HG02571 (cell line): ENCODE measurements at regions not wholly inside any gene's neighbourhood (a gene's known extent, or its start where the extent isn't known, plus 50 kb on each side); places are given as distances from the start of the nearest gene placed in this dataset.

Source experiments
- ATAC-seq: cut with Tn5 transposase; IDR thresholded peaks from one replicate; pipeline ENCODE4 v1.9.1; 2021; ENCODE audit warnings: mild to moderate bottlenecking, moderate library complexity; ENCODE audit not compliant: unreplicated experiment

DNA sequence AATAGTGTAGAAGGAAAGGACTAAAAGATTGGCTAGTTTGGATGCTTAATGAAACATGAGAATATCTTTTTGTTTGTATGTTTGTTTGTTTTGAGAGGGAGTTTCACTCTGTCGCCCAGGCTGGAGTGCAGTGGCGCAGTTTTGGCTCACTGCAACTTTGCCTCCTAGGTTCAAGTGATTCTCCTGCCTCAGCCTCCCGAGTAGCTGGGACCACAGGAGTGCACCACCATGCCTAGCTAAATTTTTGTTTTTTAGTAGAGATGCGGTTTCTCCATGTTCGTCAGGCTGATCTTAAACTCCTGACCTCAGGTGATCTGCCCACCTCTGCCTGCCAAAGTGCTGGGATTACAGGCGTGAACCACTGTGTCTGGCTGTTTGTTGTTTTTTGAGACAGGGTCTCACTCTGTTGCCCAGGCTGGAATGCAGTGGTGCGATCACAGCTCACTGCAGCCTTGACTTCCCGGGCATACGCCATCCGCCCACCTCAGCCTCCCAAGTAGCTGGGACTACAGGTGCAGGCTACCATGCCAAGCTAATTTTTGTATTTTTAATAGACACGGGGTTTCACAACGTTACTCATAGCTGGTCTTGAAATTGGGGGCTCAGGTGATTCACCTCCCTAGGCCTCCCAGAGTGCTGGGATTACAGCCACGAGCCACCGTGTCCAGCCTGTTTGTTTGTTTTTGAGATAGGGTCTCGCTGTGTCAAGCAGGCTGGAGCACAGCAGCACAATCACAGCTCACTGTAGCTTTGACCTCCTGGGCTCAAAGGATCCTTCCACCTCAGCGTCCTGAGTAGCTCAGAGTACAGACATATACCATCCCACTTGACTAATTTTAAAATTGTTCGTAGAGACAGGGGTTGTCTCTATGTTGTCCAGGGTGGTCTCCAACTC is 209.2 kb downstream of the MYCN start:
- ATAC-seq, result no peak

DNA sequence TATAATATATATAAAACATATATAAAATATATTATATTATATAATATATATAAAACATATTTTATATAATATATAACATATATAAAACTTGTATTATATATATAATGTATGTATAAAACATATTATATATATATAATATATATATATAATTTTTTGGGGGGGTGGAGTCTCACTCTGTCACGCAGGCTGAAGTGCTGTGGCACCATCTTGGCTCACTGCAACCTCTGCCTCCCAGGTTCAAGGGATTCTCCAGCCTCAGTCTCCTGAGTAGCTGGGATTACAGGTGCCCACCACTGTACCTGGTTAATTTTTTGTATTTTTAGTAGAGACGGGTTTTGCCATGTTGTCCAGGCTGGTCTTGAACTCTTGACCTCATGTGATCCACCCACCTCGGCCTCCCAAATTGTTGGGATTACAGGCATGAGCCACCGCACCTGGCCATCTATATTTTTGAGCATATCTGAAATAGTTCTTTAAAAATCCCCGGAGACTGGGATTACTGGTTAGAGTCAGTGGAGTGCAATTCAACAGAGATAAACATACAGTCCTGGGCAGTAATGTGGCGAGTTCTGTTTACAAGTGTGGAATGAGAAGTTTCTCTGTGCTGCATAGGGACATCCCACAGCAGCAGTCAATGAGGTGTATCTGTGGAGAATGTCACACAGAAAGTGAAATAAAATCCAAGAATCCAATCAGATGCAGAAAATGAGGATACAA is 208.4 kb downstream of the MYCN start:
- ATAC-seq, result no peak

GRCh38 chr2:16142383-16143361 is 202.3 kb downstream of the MYCN start:
- no peak for ATAC-seq

DNA sequence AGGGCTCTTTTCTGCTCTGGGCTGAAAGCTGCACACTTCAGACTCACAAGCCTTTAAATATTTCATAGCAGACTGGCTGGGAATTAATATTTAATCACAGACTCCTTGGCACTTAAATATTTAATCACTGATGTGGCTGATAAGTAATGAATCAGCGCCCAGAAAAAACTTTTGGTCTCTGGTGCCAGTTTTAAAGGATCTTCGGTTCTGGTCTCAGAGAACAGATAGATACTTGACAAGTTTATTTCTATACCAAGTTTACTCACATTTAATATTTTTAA is 201.2 kb downstream of the MYCN start:
- ATAC-seq, result no peak

GRCh38 chr2:16140771-16141640 is 200.7 kb downstream of the MYCN start:
- no peak for ATAC-seq

DNA sequence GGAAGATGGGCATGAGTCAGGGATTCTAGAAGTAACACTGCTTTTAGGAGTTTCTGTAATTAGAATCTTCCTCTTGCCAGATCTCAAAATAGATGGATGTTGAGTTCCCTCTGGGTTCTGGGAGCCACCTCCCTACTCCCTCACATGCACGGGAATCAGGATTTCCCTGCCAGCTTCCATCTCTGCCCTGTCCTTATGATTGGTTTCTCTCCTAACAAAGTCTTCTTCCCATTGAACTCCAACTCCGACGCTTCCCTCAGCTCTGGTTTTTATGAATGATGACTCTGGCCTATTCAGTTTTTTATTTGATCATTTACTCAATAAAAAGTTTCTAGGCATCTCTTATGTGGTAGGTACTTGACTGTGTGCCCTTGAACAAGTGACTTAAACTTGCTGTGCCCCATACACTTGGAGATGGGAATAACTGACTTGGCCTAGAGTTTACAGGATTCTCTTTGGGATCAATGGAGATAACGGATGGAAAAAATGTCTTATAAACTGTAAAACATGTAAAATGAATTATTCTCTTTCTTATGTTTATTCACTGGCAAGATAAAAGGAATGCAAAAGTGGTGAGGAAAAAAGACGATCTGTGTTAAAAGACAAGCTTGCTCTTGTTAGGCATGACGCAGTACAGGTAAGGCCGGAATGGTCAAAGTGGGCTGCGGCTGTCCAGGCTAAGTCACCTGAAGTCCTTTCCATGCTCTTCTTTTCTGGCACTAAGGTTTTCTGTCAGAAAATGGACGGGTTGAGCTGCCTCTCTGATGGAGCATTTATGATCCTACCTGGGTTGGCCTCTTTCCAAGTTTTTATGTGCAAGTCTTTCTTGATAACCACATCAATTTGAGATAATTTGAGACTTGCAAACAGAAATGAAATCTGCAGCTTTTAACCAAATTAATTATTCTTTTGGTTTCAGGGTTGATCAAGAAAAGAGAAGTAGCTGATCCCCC is 199.6 kb downstream of the MYCN start:
- ATAC-seq, result no peak

DNA sequence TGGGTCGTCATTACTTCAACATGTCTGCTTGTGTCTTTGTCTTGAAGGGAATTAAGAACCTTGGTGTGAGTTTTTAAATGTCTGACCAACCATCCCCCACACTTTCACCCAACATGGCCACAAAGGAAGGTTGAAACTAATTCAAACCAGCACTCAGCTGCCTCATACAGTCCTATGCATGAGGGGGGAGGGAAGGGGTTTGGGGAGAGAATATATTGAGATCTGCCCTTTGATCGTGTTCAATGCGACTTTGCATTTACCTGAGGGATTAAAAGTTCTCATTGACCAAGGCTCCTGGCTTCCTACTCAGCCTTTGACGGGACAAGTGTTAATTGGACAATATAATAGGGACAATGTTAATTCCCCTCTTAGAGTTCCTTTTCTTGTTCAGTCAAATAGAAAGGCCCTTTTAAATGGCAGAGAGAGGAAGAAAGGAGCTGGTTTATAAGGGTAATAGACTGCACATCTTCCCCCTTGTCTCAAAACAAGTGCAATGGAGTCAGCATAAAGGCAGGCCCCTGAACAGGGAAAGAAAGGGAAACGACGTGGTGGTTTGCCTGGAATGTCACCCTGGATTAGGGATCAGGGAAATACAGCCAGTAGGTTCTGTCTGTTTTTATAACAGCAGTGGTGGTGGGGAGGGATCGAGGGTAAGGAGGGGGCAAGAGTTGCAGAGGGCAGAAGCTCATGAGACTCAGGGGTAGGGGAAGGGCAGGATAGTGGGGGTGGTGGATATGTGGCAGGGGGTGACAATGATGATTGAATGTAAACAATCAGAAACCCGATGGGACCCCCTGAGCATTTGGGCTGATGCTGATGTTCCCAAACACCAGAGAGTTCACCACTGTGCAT is 198.7 kb downstream of the MYCN start:
- no peak for ATAC-seq

- no peak for ATAC-seq
Observed at GRCh38 chr2:16137080-16137755, 196.9 kb downstream of the MYCN start.

GRCh38 chr2:16136461-16137035 is 196.2 kb downstream of the MYCN start:
- ATAC-seq, result no peak

DNA sequence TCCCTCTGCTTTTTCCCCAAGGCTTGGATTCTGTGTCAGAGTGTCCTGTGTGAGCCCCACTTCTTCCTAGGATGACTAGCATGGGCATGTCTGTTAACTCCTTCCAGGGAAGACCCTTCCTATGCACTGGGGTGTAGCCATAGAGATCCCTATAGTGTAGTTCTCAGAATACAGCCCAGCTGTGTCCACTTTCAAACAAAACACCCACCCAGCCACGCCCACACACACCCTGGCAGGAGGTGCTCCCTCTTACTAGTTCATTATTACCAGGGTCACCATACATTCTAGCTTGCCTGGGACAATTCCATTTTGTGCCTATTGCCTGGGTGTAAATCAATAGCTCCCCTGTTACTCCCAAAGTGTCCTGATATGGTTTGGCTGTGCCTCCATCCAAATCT is 195.6 kb downstream of the MYCN start:
- no peak for ATAC-seq

DNA sequence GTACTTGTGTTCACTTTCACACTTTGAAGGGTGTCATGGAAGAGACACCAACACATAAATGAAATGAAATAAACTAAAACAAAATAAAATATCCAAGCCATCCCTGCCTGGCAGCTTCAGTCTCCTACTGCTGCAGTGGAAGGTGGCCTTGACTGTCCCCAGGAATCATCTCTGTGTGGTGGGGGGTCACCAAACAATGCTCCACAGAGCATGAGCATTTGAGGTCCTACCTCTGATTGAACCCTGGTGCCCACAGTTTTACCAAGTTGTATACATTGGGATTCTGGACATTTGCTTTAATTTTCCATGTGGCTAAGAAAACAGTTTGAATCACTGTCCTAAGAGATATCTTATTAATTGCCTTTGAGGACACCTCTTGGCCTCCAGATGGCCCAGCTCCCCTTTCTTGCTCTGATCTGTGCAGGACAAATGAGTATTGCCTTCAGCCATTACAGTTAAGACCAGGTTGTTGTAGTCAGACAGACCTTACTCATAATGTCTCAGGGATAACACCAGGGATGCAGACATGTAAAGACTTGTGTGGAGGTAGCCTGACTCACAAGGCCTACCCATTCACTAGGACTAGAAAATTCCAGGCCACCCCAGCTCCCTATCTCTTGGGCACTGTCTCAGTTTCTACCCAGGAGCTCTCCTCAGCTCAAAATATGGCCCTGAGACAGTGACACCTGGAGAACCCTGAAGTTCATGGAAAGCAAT is 195.0 kb downstream of the MYCN start:
- no peak for ATAC-seq

DNA sequence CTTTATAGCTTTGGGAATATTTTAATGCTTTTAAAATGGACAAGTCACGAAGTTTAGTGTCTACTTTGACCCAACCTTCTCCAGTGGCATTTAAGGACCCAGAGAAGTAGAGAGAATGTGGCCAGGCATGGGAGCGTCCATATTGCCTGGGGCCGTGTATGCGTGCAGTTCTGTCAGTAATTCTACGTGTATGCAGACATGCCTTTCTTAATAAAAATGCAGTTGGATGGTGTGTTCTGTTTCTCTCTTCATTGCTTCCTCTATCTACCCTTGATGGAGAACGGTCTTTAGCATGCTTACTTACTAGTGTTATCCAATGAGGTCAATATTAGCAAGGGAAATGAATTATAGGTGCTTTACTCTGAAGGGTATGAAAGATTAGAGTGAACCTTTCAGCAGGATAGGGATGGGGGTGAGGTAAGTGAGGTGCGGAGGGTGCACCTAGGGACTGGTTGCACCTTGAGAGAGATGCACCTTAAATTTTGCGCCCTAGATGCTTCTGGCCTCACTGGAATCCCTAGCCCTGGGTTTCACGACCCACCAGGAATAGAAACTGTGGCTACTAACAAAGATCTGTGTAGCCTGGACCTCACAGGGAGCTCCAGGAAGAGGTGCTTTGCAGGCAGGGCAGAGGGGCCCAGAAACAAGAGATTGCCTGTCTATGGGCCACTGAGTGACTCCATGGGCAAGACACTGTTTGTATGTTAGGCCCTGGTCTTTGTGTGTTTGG is 194.3 kb downstream of the MYCN start:
- no peak for ATAC-seq

GRCh38 chr2:16130906-16131400 is 190.6 kb downstream of the MYCN start:
- no peak for ATAC-seq

- ATAC-seq, result no peak
Observed at GRCh38 chr2:16130541-16130880, 190.2 kb downstream of the MYCN start.

GRCh38 chr2:16129716-16130540 is 189.6 kb downstream of the MYCN start:
- ATAC-seq, result no peak
